ENCODE measurements at regions not wholly inside any gene's neighbourhood (a gene's known extent, or its start where the extent isn't known, plus 50 kb on each side); places are given as distances from the start of the nearest gene placed in this dataset.

- TF ChIP-seq ZNF318 (IDR thresholded peaks at IDR 0.05; ENCODE audit: borderline replicate concordance in 1 of 2, low read depth in 1 of 2) (no peak), RCOR1 (IDR thresholded peaks at IDR 0.05; ENCODE audit: borderline replicate concordance in 1 of 2, low read depth in 2 of 2, low read length in 2 of 2) (no peak), CBX8 (IDR thresholded peaks at IDR 0.05; ENCODE audit: borderline replicate concordance, extremely low read depth, low read depth, low read length, poor library complexity, severe bottlenecking) (no peak), ZNF398 (CRISPR knock-in tag; IDR thresholded peaks at IDR 0.05) (no peak), USF2 (CRISPR knock-in tag; IDR thresholded peaks at IDR 0.05) (peak; percentile 91), RREB1 (CRISPR knock-in tag; IDR thresholded peaks at IDR 0.05) (no peak), HCFC1 (IDR thresholded peaks at IDR 0.05; ENCODE audit: low read depth, low read length) (peak; percentile 82), SMC3 (conservative IDR thresholded peaks at IDR 0.05; ENCODE audit: insufficient read depth, low read depth, low read length) (no peak), RAD51 (IDR thresholded peaks at IDR 0.05; ENCODE audit: borderline replicate concordance, low read depth) (peak; percentile 83)
Observed at GRCh38 chr6:149217466-149217888, 100.0 kb upstream of the TAB2 start (continued).
